T-helper 17 cell (primary cell): ENCODE measurements at regions not wholly inside any gene's neighbourhood (a gene's known extent, or its start where the extent isn't known, plus 50 kb on each side); places are given as distances from the start of the nearest gene placed in this dataset.
"Not testable (repeated sequence)": the region's sequence is repeated elsewhere in the genome, so short reads cannot be mapped to it uniquely, and the experiment has no call there.

Source experiments
- ATAC-seq: fragments of 150-1000 bp; cut with Tn5 transposase; 2 replicates; pipeline ENCODE4 v1.10.0; 2021; ENCODE audit warnings: mild to moderate bottlenecking, moderate library complexity
- DNase-seq, 3 donors: peaks; one replicate each; pipeline versions ENCODE4 v3.0.0 to v3.0.0-alpha.2; 2020 to 2021
- H3K9me3 ChIP-seq: one replicate; pipeline ENCODE4 v1.7.0; 2013; ENCODE audit warnings: low read length, mild to moderate bottlenecking; ENCODE audit not compliant: control insufficient read depth, poor library complexity, severe bottlenecking
- H3K27ac Mint-ChIP-seq: one replicate; pipeline ENCODE4 v1.8.0; 2022; ENCODE audit warnings: mild to moderate bottlenecking, moderate library complexity, mixed read lengths
- H3K27me3 Mint-ChIP-seq: one replicate; pipeline ENCODE4 v1.8.0; 2022; ENCODE audit warnings: mixed read lengths
- H3K36me3 Mint-ChIP-seq: one replicate; pipeline ENCODE4 v1.8.0; 2022; ENCODE audit warnings: low read depth, mixed read lengths
- H3K4me1 Mint-ChIP-seq: one replicate; pipeline ENCODE4 v1.8.0; 2022; ENCODE audit warnings: mild to moderate bottlenecking, mixed read lengths
- H3K4me3 Mint-ChIP-seq: one replicate; pipeline ENCODE4 v1.8.0; 2022; ENCODE audit warnings: mild to moderate bottlenecking, moderate library complexity, mixed read lengths

DNA sequence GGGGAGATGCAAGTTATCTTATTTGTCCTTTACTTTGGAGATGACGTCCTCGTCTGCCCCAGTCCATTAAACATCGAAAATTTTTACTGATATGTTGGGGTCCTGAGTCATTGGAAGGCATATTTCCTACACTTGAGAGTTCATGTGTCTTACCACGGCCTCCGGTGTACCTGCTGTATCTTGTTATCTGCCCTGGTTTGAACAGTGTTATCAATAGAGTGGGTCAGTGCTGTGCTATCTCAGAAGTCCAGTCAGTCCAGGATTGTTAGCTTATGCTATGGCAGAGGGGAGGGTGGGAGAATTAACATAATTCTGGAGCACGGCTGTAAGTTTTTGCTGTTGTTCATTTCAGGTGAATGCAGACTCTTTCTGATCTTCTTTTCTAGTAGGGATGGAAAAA, 102.3 kb downstream of the ADCYAP1 start:
- H3K4me1 Mint-ChIP-seq = no peaks in the 10 kb centered on the region
- H3K36me3 Mint-ChIP-seq = no peaks in the 10 kb centered on the region
- H3K27ac Mint-ChIP-seq = no peak overlapping the region
- no peak overlapping the region for H3K4me3 Mint-ChIP-seq
- H3K27me3 Mint-ChIP-seq = peaks cover 5% of the 10 kb centered on the region
- DNase-seq (no peak), ATAC-seq (no peak)
- peaks cover 3% of the 10 kb centered on the region for H3K9me3 ChIP-seq

DNA sequence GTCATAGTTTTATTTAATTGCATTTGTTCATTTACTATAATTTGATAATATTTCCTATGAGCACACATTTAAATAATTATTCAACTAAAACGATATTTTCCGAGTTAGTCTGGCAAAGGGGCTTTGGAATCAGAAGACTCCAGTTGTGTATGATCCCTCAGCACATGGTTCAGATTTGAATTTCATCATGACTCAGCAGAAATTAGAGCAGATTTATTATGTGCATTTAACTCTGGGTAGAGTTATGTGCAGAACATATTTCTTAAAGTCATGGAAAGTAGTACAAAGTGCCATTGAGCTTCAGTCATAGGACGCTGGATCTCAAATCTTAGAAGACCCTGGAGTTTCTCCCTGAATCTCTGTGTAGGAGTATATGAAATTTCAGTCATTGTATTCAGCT, 106.7 kb downstream of the ADCYAP1 start:
- H3K4me3 Mint-ChIP-seq = no peak overlapping the region
- no peaks in the 10 kb centered on the region for H3K4me1 Mint-ChIP-seq
- no peak overlapping the region for H3K27ac Mint-ChIP-seq
- H3K9me3 ChIP-seq = no peaks in the 10 kb centered on the region
- ATAC-seq = no peak
- H3K36me3 Mint-ChIP-seq = no peaks in the 10 kb centered on the region
- peaks cover 5% of the 10 kb centered on the region for H3K27me3 Mint-ChIP-seq
- no peak for DNase-seq

DNA sequence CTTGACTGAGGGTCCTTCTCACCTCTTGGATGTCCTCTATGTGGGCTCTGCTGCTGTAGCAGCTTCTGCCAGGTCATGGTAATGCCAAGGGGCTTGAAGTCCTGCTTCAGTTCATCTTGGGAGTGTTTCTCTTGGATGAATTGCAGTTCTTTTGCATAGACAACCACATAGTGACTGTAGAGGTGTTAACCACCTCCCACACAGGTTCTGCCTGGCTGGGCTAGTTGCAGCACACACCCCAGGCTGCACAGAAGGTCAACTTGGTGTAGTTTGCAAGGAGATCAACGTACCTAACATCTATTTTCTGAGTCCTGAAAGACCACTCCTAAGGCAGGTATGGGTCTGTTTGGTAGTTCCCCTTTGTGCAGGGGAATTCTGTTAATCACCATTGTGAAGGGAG, 108.1 kb downstream of the ADCYAP1 start:
- DNase-seq (no peak), ATAC-seq (no peak)
- Mint-ChIP-seq H3K27me3 (no peaks in the 10 kb centered on the region), H3K27ac (no peak overlapping the region), H3K4me1 (no peaks in the 10 kb centered on the region), H3K36me3 (no peaks in the 10 kb centered on the region), H3K4me3 (no peak overlapping the region)
- no peaks in the 10 kb centered on the region for H3K9me3 ChIP-seq

DNA sequence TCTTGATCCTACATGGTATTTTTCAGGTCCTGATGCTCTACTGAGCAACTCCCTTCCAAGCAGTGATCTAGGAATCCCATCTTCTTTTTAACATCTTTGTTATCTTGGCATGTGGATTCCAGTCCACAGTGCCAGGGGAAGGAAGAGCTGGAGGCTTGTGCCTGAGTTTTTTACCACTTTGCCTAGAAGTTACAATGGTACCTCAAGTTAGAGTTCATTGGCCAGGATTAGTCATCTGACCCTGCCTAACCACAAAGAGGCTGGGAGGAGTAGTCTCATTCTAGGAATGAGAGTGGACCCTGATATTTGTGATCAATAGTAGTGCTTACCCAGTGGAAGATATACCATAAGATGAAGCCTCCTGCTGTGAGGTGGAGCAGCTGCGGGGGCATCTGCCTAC, 109.3 kb downstream of the ADCYAP1 start:
- DNase-seq (no peak), ATAC-seq (no peak)
- Mint-ChIP-seq H3K4me3 (no peak overlapping the region), H3K36me3 (no peaks in the 10 kb centered on the region), H3K27me3 (no peaks in the 10 kb centered on the region), H3K4me1 (no peaks in the 10 kb centered on the region), H3K27ac (no peak overlapping the region)
- H3K9me3 ChIP-seq = no peaks in the 10 kb centered on the region

DNA sequence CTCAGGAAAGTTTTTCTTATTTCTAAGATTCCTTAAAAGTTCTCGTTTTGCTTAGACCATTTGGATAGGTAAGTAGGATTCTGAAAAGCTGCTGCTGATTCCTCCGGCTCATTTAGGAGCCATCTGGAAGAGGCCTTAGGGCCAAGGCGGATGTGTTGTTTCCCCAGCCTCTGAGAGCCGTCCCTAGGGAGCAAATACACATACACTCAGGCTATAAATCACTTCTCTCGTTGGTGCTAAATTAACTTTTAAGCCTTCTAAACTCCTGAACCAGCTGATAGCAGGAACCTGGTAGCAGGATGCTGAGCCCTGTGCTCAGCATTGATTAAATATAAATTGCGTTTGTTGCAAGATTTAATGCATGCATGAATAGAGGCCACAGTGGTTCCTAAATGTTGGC, 109.8 kb downstream of the ADCYAP1 start:
- no peaks in the 10 kb centered on the region for H3K36me3 Mint-ChIP-seq
- H3K4me1 Mint-ChIP-seq = no peaks in the 10 kb centered on the region
- H3K9me3 ChIP-seq = no peaks in the 10 kb centered on the region
- H3K27me3 Mint-ChIP-seq = no peaks in the 10 kb centered on the region
- no peak for ATAC-seq
- DNase-seq = no peak
- H3K4me3 Mint-ChIP-seq = no peak overlapping the region
- no peak overlapping the region for H3K27ac Mint-ChIP-seq

DNA sequence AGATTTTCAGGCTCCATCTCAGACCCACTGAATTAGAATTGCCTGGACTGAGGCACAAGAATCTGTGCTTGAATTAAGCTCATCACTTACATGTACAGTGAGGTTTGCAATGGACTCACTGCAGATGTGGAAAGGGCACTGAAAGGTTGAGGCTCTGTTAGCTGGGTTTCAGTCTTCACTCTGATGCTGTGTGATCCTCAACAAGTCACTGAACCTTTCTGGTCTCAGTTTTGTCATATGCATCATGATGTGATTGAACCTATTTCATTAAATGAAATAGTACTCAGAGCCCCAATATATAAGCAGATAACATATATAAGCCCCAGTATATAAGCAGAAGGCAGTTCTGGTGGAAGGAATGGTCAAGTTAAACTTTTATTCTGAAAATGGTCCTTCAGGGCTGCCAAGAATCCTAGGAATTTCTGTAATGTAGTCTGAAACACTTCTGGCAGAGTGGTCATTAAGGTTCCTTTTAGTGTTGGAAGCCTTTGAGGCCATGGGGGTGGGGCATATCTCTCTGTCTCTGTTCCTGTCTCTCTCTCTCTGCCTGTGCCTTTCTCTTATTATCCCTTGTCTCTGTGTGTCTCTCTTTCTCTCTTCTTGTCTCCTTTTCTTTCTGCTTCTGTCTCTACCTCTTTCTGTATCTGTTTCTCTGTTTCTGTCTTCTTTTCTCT, 110.4 kb downstream of the ADCYAP1 start:
- no peaks in the 10 kb centered on the region for H3K27me3 Mint-ChIP-seq
- H3K36me3 Mint-ChIP-seq = no peaks in the 10 kb centered on the region
- no peak overlapping the region for H3K27ac Mint-ChIP-seq
- H3K9me3 ChIP-seq = no peaks in the 10 kb centered on the region
- no peak overlapping the region for H3K4me3 Mint-ChIP-seq
- no peaks in the 10 kb centered on the region for H3K4me1 Mint-ChIP-seq
- no peak for DNase-seq
- no peak for ATAC-seq

DNA sequence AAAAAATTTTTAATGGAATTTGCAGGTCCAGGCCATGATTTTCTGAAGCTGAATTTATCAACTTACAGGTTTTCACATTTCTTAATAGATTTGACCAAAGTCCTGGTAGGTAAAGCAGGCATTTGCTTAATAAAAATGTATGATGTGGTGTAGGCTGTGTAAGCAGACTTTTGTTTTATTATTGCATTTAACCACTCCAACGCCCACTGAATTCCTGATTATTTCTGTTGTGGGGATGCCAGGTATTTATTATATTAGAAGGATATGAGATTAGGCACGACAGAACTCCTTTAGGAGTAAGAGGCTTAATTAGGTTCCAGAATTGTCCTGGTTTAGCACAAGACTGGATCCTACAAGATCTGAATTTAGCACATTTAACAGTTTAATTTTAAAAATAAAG, 111.1 kb downstream of the ADCYAP1 start:
- no peaks in the 10 kb centered on the region for H3K27me3 Mint-ChIP-seq
- DNase-seq = no peak
- H3K27ac Mint-ChIP-seq = no peak overlapping the region
- H3K9me3 ChIP-seq = no peaks in the 10 kb centered on the region
- no peak for ATAC-seq
- no peak overlapping the region for H3K4me3 Mint-ChIP-seq
- H3K36me3 Mint-ChIP-seq = no peaks in the 10 kb centered on the region
- no peaks in the 10 kb centered on the region for H3K4me1 Mint-ChIP-seq

DNA sequence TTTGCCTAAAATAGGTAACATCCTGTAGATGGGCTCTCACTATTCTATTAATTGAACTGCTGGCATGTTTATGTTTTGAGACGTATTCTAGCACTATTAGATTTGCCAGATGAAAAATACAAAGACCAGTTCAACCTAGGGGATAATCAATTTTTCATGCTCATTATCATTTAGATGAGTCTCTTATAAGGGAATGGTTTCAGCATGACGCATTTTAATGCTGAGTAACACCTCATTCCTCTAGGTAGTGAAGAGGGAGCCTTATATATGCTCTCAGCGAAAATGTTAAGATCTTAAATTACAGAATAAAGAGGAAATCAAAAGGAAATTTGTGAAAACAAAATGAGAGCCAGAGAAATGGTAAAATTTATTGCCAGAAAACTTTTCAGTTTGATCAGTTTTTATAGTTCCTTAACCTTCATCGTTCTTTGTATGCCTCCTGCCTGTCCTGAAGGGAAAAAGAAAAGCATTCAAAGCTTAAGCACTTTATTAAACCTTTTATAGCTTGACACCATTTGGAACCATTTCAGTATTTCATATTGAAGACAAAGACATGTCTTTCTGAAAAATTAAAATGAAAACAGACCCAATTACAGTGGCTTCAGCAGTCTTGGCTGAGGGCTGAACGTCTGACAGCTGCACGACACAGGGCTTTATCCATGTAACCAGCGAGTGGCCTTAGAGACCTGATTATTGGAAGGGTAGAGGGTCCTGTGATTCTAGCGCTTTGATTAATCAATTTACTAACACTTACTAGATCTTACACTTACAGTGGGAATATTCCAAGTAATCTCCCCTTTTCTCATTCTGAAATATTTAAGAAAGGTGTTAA, 112.8 kb downstream of the ADCYAP1 start:
- Mint-ChIP-seq H3K27me3 (no peaks in the 10 kb centered on the region), H3K4me3 (no peak overlapping the region), H3K27ac (no peak overlapping the region), H3K36me3 (no peaks in the 10 kb centered on the region), H3K4me1 (no peaks in the 10 kb centered on the region)
- no peaks in the 10 kb centered on the region for H3K9me3 ChIP-seq
- DNase-seq = no peak
- ATAC-seq = no peak

DNA sequence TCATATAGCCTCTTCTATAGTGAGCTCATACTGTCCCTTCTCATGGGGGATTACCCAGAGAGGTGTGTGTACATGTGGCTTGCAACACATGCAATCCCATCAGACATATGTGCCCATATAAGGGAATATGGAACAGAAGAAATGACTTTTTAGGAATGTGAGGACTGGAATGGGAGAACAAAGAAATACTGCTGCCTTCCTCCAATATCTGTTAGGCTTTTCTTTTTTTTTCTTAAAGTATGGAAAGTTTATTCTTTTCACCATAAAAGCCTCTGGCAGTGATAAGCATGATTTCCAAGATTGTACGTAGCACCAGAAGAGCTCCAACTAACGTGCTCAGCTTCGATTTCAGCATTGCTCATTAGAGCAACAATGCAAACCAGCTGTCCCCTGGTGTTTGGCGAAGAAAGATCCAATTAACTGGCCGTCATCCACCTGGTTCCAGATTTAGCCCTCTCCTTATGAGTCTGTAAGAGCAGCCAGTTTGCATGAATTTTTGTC, 113.6 kb downstream of the ADCYAP1 start:
- no peaks in the 10 kb centered on the region for H3K27me3 Mint-ChIP-seq
- no peak overlapping the region for H3K4me3 Mint-ChIP-seq
- H3K36me3 Mint-ChIP-seq = no peaks in the 10 kb centered on the region
- DNase-seq (no peak), ATAC-seq (no peak)
- no peaks in the 10 kb centered on the region for H3K9me3 ChIP-seq
- H3K4me1 Mint-ChIP-seq = no peaks in the 10 kb centered on the region
- no peak overlapping the region for H3K27ac Mint-ChIP-seq

DNA sequence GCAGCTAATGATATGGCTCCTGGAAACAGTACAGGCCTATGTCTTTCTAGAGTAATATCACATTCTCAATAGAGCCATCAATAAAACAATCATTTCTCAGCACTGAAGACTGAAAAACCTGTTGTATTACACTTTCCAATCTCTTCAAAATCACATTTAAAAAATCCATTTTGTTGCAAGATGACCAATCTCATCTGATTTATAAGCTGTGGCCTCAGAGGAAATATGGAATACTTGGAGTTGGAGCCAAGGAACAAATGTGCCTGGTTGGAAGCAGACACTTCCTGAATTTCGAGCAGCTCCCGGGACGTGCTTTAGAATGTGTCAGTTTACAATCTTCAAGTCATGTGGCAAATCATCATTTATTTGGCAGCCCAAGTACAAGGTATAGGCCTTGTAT, 114.5 kb downstream of the ADCYAP1 start:
- no peak overlapping the region for H3K4me3 Mint-ChIP-seq
- H3K27ac Mint-ChIP-seq = no peak overlapping the region
- DNase-seq = no peak
- no peaks in the 10 kb centered on the region for H3K27me3 Mint-ChIP-seq
- ATAC-seq = no peak
- H3K4me1 Mint-ChIP-seq = no peaks in the 10 kb centered on the region
- no peaks in the 10 kb centered on the region for H3K36me3 Mint-ChIP-seq
- no peaks in the 10 kb centered on the region for H3K9me3 ChIP-seq

DNA sequence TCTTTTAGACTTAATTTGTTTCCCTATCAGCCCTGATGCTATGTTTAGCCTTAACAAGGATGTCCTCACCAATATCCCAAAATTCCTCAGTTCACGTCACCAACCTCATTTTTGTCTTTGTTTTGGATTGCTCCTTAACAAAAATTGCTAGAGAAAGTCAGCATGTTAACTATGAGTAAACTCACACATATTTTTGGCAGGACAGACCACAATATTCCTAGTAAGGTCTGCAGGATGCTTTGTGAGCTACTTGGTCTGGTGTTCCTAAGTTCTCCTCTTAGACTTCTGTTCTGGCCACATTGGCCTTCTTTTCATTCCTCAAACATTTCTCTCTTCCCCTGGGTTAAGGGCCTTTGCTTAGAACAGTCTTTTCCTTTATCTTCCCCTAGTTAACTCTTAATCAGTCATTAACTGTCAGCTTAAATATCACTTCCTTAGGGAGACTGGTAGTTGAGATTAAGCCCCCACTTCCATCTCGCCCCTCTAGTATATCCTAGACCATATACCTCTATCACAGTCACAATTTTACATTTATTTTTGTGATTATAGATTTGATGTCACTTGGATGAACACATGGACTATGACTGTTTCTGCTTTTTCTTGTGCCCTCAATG, 116.2 kb downstream of the ADCYAP1 start:
- ATAC-seq (no peak), DNase-seq (no peak)
- no peaks in the 10 kb centered on the region for H3K4me1 Mint-ChIP-seq
- H3K4me3 Mint-ChIP-seq = no peak overlapping the region
- no peaks in the 10 kb centered on the region for H3K9me3 ChIP-seq
- no peaks in the 10 kb centered on the region for H3K36me3 Mint-ChIP-seq
- H3K27ac Mint-ChIP-seq = no peak overlapping the region
- H3K27me3 Mint-ChIP-seq = no peaks in the 10 kb centered on the region

DNA sequence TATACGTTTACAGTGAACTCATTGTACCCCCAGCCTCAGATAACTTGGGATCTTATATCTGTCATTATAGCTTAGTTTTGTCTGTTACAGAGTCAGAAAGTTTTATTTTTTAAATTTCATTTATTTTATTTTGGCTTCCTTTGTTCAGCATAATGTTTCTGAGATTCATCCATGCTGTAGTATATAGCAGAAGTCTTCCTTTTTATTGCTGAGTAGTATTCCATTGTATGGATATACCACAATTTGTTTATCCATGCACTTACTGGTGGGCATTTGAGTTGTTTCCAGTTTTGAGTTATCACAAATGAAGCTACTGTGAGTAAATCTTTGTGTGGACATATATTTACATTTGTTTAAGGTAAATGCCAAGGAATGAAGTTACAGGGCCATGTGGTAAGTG, 122.3 kb downstream of the ADCYAP1 start:
- Mint-ChIP-seq H3K36me3 (no peaks in the 10 kb centered on the region), H3K4me3 (no peak overlapping the region), H3K4me1 (no peaks in the 10 kb centered on the region), H3K27me3 (no peaks in the 10 kb centered on the region), H3K27ac (no peak overlapping the region)
- H3K9me3 ChIP-seq = no peaks in the 10 kb centered on the region
- ATAC-seq (no peak), DNase-seq (no peak)

DNA sequence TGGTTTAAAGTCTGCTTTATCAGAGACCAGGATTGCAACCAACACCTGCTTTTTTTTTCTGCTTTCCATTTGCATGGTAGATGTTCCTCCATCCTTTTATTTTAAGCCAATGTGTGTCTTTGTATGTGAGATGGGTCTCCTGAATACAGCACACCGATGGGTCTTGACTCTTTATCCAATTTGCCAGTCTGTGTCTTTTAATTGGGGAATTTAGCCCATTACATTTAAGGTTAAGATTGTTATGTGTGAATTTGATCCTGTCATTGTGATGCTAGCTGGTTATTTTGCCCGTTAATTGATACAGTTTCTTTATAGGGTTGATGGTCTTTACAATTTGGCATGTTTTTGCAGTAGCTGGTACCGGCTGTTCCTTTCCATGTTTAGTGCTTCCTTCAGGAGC, 128.4 kb downstream of the ADCYAP1 start:
- H3K36me3 Mint-ChIP-seq, H3K27me3 Mint-ChIP-seq, H3K27ac Mint-ChIP-seq, H3K4me3 Mint-ChIP-seq, ATAC-seq, DNase-seq, H3K4me1 Mint-ChIP-seq, H3K9me3 ChIP-seq: not testable (repeated sequence)
